ENCODE measurements at regions not wholly inside any gene's neighbourhood (a gene's known extent, or its start where the extent isn't known, plus 50 kb on each side); places are given as distances from the start of the nearest gene placed in this dataset.

DNA sequence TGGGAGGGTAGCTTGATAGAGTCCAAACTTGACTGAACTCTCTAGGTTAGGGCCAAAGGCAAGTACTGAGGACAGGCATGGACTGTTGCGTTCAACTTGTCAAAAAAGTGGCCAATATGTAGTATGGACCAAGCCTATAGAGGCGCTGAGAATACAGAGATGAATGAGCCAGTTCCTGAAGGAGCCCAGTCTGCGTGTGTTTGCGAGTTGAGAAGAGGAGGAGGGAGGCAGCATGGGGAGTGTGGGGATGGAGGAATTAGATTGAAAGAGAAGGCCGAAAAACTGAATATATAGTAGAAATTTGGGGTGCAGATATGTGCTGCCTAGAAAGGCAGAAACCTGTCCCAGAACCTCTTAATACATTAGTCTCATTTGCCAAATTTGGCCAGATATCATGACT lies 412.4 kb downstream of the PCNX1 start:
- Histone ChIP-seq H3K9me3 (replicated peaks; ENCODE audit: control insufficient read depth, insufficient read depth, low read depth, low read length) (no peaks in the 10 kb centered on the region), H2AFZ (ENCODE audit: low read depth, low read length) (peak overlapping the region; percentile 54), H3K27ac (ENCODE audit: extremely low read depth, low read depth, low read length) (no peak overlapping the region), H3K27me3 (ENCODE audit: control insufficient read depth in 2 of 2, insufficient read depth in 2 of 2, low read length in 2 of 2) (no peaks in the 10 kb centered on the region), H4K20me1 (replicated peaks; ENCODE audit: control insufficient read depth, insufficient read depth, low read length) (no peaks in the 10 kb centered on the region), H3K9me1 (ENCODE audit: control insufficient read depth, insufficient read depth, low read length) (no peaks in the 10 kb centered on the region), H3K79me2 (ENCODE audit: control insufficient read depth, insufficient read depth, low read length) (peaks cover 13% of the 10 kb centered on the region; the same call in 2 of the 3 replicates), H3K4me1 (replicated peaks in 1 of 2; ENCODE audit: control insufficient read depth in 2 of 2, insufficient read depth in 2 of 2, low read length in 2 of 2) (peaks cover 2 to 6% of the 10 kb centered on the region in 2 experiments; a peak in 4 of 5 replicates), H3K9ac (ENCODE audit: insufficient read depth in 1 of 2, low read depth in 2 of 2, low read length in 2 of 2) (peak overlapping the region in 1 of 2 experiments; percentile 81; a peak in 2 of 4 replicates), H3K36me3 (ENCODE audit: control insufficient read depth, insufficient read depth, low read length) (no peaks in the 10 kb centered on the region), H3K4me2 (ENCODE audit: insufficient read depth, low read length) (peak overlapping the region; percentile 62), H3K4me3 (peak overlapping the region; percentile 81)
- ChIA-PET POLR2A (interaction anchor here (0.6 kb wide), 1 partner anchor 11 kb away, joined by 3 read pairs; no protein-coding TSS in a partner anchor), CTCF (ENCODE audit: low intra/inter-chr PET ratio) (interaction anchor here (0.6 kb wide), 1 partner anchor 433 kb away, joined by 3 read pairs; no protein-coding TSS in a partner anchor)
- TSS peak; percentile 63 for BruUV-seq (replicated peaks)
- intact Hi-C loops (cut with micrococcal nuclease) (loop anchor here (5.0 to 10.0 kb wide), 4 partner anchors 43 to 182 kb away; no protein-coding TSS in a partner anchor), in situ Hi-C loops (cut with MboI) (no loop called here)
- 15% methylated on average over 5 of the region's 5 CpGs for WGBS (ENCODE audit: insufficient coverage, low coverage, missing lambda C conversion rate)
- ATAC-seq (0 out of 3 replicates have a peak, but pooled peaks have one; percentile 3), DNase-seq (ENCODE audit: extremely low read depth in 1 of 4, low spot score in 3 of 4) (peak in 1 of 4 experiments; percentile 28), FAIRE-seq (no peak)
- TF ChIP-seq ZNF717 (CRISPR knock-in tag; IDR thresholded peaks at IDR 0.05) (no peak), ZNF696 (CRISPR knock-in tag; conservative IDR thresholded peaks at IDR 0.05) (no peak), MAFF (IDR thresholded peaks at IDR 0.05; ENCODE audit: low read length) (no peak), TCF7 (IDR thresholded peaks at IDR 0.05; ENCODE audit: borderline replicate concordance) (no peak), SRSF1 (IDR thresholded peaks at IDR 0.05; ENCODE audit: low read depth, low read length) (no peak), ZNF140 (CRISPR knock-in tag; IDR thresholded peaks at IDR 0.05) (no peak)

Data from K562 (cell line).